Muscle layer of colon (tissue), 2 donors: ENCODE measurements at regions not wholly inside any gene's neighbourhood (a gene's known extent, or its start where the extent isn't known, plus 50 kb on each side); places are given as distances from the start of the nearest gene placed in this dataset.

Experiments
- H3K27ac ChIP-seq: one replicate; pipeline ENCODE4 v1.7.0; 2013; ENCODE audit warnings: low read depth, mild to moderate bottlenecking, low read length, moderate library complexity
- H3K27me3 ChIP-seq, 2 donors: one replicate each; pipeline ENCODE4 v1.7.0; 2013; ENCODE audit warnings: low read length in 2 of 2, mild to moderate bottlenecking in 2 of 2; ENCODE audit not compliant: insufficient read depth in 2 of 2, control insufficient read depth in 1 of 2
- H3K36me3 ChIP-seq: one replicate; pipeline ENCODE4 v1.7.0; 2013; ENCODE audit warnings: mild to moderate bottlenecking, low read length; ENCODE audit not compliant: insufficient read depth
- H3K4me1 ChIP-seq: one replicate; pipeline ENCODE4 v1.7.0; 2013; ENCODE audit warnings: mild to moderate bottlenecking, low read length; ENCODE audit not compliant: insufficient read depth
- H3K4me3 ChIP-seq, 2 donors: one replicate each; pipeline ENCODE4 v1.7.0; 2013; ENCODE audit warnings: low read length in 2 of 2, low read depth in 1 of 2, mild to moderate bottlenecking in 1 of 2, moderate library complexity in 1 of 2
- H3K9ac ChIP-seq: one replicate; pipeline ENCODE4 v1.7.0; 2013; ENCODE audit warnings: low read length
- H3K9me3 ChIP-seq: one replicate; pipeline ENCODE4 v1.7.0; 2013; ENCODE audit warnings: mild to moderate bottlenecking, low read length
- donor health status: abdominal sarcoma.
- donor health status: Adenocarcinoma of cecum.

DNA sequence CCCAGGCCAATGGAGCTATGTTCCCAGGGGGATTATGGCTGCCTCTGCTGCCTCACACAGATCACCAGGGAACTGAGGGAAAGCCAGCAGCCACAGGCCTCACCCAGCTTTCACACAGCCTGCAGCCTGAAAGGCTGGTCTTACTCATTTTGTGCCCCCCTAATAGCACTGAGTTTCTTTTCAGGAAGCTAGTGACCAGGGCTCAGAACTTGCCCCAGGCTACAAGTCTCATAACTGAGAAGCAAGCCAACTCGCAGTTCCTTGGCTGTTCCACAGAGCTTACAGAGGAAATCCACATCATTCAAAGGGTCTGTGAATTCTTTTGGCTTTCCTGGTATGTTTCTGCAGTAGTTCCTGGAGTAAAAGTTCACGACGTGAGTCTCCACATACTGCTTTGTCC, 524.8 kb upstream of the GJE1 start:
- no peaks in the 10 kb centered on the region for H3K27me3 ChIP-seq
- no peaks in the 10 kb centered on the region for H3K4me1 ChIP-seq
- H3K36me3 ChIP-seq: no peaks in the 10 kb centered on the region
- H3K9ac ChIP-seq: no peak overlapping the region
- H3K9me3 ChIP-seq: no peaks in the 10 kb centered on the region
- H3K27ac ChIP-seq: no peak overlapping the region
- no peak overlapping the region for H3K4me3 ChIP-seq

DNA sequence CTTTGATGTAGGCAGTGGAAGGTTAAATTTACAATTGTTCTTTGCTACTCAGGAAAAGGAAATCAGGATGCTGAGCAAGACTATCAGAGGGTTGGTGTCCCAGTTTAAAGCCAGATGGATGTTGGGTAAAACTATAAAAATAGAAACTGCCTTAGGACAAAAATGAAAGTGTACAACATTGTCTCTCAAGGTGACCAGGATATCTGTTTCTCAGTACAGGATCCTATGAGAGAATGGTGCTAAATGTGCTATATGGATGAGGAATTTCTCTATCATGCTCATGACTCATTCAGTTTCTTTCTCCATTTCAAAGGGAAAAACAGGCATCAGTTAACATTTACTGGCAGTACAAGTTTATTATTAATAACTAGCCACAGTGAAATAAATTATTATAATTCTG, 534.2 kb upstream of the GJE1 start:
- Histone ChIP-seq H3K9me3 (no peaks in the 10 kb centered on the region), H3K27ac (no peak overlapping the region), H3K4me3 (no peak overlapping the region), H3K9ac (no peak overlapping the region), H3K27me3 (no peaks in the 10 kb centered on the region), H3K36me3 (no peaks in the 10 kb centered on the region), H3K4me1 (no peaks in the 10 kb centered on the region)

DNA sequence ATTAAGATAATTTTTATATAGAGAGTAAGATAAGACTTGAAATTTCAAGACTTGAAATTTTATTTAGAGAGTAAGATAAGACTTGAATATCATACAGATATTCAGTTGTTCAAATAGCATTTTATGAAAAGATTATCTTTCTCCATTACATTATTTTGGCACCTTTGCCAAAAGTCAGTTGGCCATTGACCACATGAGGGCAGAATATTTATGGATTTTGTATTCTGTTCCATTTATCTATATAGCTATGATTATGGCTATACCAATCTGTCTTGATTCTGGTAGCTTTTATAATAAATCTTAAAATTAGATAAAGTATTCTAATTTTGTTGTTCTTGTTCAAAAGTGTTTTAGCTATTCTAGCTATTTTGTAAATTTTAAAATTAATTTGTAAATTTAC, 537.9 kb upstream of the GJE1 start:
- Histone ChIP-seq H3K4me1 (no peaks in the 10 kb centered on the region), H3K4me3 (no peak overlapping the region), H3K9me3 (no peaks in the 10 kb centered on the region), H3K27ac (no peak overlapping the region), H3K27me3 (no peaks in the 10 kb centered on the region), H3K36me3 (no peaks in the 10 kb centered on the region), H3K9ac (no peak overlapping the region)

DNA sequence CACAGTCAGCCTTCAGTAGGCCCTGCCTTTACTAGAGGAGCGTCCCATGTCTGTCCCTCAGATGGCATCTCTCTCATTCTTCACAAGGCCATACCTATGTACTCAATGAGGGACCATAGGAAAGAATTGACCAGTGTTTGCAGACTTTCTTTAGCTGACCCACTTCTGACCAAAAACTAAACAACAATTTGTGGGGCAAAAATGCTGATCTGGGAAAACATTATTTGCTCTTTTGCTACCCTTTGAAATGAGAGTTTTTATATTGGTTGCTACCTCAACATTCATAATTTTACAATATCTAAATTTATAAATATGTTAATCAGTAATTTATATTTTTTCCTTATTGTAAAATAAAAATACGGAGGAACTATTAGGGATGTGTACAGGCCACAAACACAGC, 539.4 kb upstream of the GJE1 start:
- no peak overlapping the region for H3K9ac ChIP-seq
- H3K36me3 ChIP-seq: no peaks in the 10 kb centered on the region
- no peak overlapping the region for H3K27ac ChIP-seq
- no peak overlapping the region for H3K4me3 ChIP-seq
- H3K27me3 ChIP-seq: no peaks in the 10 kb centered on the region
- H3K9me3 ChIP-seq: no peaks in the 10 kb centered on the region
- no peaks in the 10 kb centered on the region for H3K4me1 ChIP-seq

DNA sequence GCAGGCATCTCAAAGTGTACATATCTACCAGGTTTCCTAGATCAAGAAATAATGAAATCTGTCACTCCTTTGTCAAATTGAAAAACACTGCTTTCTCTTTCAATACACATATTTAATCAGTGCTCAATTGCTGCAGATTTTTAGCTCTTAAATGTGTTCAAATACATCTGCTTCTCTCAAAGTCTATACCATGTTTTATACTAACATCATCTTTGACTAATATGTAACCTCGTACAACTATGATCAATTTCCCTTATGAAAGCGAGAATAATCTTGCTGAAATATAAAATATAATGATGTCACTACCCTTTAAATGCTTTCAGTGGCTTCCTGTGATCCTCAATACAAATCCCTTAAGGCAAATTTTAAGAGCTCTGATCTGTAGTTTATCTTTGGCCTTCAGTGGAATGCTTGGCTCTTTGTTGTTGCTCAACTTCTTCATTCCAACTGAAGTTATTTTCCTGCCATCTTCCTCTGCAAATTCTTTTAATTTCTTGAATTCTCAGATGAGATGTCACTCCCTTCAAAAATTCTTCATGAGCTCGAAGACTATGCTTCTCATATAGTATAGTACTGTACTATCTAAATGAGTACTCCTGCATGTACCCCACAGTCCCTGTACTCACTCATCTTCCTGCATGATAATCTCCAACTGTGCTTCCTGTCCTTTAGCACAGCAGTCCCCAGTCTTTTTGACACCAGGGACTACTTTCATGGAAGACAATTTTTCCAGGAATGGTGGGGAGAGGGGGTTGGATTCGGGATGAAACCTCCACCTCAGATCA, 545.1 kb upstream of the GJE1 start:
- Histone ChIP-seq H3K36me3 (no peaks in the 10 kb centered on the region), H3K4me1 (no peaks in the 10 kb centered on the region)

DNA sequence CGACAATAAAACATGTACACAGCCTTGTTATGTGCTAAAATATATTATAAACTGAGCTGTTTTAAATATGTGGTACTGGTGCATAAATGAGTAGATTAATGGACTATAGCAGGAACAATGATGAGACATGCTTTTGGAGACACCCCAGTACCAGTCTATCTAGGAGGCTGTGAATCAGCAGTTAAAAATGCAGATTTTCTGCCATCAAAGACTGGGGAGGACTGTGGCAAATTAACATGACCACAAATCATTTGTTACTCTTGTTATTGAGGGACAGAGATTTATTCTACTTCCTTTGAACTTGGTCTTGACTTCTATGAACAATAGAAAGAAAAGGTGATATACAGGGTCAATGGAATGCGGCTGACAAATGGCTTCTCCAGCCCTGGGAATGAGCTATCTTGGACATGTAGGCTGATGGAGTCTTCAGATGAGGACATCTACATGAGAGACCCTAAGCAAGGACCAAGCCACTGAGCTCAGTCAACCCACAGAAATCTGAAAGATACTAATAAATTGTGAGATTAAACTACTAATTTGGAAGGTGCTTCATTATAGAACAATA, 551.7 kb upstream of the GJE1 start:
- no peak overlapping the region for H3K27ac ChIP-seq
- H3K36me3 ChIP-seq: no peaks in the 10 kb centered on the region
- no peaks in the 10 kb centered on the region for H3K27me3 ChIP-seq
- H3K9me3 ChIP-seq: no peaks in the 10 kb centered on the region
- no peak overlapping the region for H3K9ac ChIP-seq
- no peak overlapping the region for H3K4me3 ChIP-seq
- no peaks in the 10 kb centered on the region for H3K4me1 ChIP-seq

More for the DNA sequence above, 545.1 kb upstream of the GJE1 start:
- Histone ChIP-seq H3K27me3 (no peaks in the 10 kb centered on the region), H3K27ac (no peak overlapping the region), H3K9ac (no peak overlapping the region), H3K9me3 (no peaks in the 10 kb centered on the region), H3K4me3 (no peak overlapping the region)

DNA sequence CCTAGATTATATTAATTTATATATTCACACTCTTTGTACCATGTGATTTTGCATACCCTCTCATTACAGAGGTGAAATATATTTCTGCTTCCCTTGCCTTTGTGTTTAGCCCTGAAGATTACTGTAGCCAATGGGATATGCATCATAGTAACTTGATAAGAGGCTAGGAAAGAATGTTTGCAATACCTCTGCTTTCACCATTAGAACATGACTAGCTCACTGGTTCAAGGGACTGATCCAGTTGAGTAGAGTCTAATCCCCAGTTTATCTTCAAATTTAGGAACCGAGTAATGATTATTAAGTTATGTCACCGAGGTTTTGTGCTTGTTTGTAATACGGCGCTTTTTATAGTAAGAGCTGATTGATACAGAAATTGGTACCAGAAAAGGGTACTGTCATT, 552.6 kb upstream of the GJE1 start:
- Histone ChIP-seq H3K9ac (no peak overlapping the region), H3K9me3 (no peaks in the 10 kb centered on the region), H3K4me3 (no peak overlapping the region), H3K36me3 (no peaks in the 10 kb centered on the region), H3K4me1 (no peaks in the 10 kb centered on the region), H3K27ac (no peak overlapping the region), H3K27me3 (no peaks in the 10 kb centered on the region)

DNA sequence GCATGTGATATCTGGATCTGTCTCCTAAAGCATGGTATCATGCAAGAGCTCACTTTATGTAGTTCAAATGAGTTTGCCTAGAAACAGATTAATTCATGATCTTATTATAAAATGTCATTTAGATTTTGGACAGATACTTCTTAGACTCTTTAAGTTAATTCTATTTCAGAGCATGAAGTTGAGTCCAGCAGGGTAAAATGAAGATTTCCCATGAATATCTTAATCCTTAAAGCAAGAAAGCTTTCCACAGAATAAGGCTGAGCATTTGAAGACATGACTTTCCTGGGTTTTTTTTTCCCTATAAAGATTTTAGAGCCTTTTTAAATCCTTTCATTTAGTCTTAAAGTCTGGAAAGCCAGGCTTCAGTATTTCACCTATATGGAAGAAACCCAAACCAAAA, 556.0 kb upstream of the GJE1 start:
- Histone ChIP-seq H3K4me3 (no peak overlapping the region), H3K27me3 (no peaks in the 10 kb centered on the region), H3K27ac (no peak overlapping the region), H3K9me3 (no peaks in the 10 kb centered on the region), H3K4me1 (no peaks in the 10 kb centered on the region), H3K36me3 (no peaks in the 10 kb centered on the region), H3K9ac (no peak overlapping the region)

DNA sequence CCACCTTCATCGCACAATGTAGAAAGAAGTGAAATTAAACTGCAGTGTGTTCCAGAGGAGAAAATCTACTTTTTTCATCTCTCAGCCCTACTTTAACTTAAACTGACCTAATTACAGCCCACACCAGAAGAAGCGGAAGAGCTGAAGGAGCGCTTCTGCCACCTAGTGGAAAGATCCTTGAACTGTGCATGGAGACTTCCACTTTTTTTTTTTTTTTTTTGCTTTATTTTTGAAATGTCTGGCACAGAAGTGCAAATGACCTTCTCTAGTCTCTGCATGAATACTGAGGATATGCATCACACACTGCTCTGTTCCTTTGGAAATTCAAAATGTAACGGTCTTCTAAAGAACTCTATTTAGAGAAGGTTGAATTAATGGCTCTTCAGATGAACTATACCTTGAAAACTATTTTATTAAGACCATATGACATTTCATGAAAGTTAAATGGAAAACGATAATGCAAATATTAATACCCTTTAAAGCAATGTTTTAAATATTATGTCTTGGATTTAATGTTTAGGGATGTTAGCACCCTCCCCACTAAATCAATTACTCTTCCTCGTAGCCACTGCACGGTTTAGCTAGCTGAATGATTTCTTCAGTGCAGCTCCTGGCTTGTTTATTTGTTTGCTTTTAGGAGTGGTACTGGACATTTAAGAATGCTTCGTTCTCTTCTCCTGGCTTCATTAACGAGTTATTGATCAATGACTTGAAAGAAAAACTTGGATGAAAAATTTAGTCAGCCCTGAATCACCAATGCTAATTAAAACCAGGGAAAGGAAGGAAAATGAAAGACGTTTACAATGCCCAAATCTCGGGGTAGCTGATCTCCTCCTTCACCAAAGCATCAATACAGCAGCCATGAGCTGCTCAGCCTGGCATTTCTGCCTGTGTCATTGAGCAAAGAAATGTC, 569.6 kb upstream of the GJE1 start:
- no peak overlapping the region for H3K27ac ChIP-seq
- no peaks in the 10 kb centered on the region for H3K4me1 ChIP-seq
- H3K27me3 ChIP-seq: no peaks in the 10 kb centered on the region
- H3K36me3 ChIP-seq: no peaks in the 10 kb centered on the region
- H3K4me3 ChIP-seq: peak overlapping the region in 1 of 2 donors; percentile 28
- H3K9me3 ChIP-seq: no peaks in the 10 kb centered on the region
- H3K9ac ChIP-seq: peak overlapping the region; percentile 17

DNA sequence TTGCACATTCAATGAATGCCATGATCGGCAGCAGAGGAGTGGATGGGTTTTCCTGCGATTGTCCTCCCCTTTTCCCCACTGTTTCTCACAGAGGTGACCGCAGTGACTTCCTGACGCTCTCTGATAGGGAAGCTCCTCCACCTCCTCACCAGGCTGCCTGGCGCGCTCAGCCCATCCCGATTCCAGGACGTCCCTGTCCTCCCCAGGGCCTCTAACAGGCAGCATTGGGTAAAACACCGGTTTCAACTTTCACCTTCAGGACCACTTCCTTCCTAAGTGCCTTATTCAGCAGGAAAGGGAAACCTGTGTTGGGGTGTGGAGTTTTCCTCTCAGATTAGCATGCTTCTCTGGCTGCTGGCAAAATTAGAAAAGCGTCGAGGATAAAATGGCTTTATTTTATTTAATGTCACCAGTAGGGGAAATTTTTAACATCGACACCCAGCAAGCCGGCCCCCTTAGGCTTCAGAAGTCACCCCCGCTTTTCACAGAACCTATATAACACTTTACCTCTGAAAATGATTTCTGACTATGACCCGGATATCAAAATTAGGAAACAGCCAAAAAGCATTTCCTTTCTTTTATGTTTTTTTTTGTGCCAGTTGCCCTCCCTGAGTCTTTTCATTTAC, 570.4 kb upstream of the GJE1 start:
- Histone ChIP-seq H3K36me3 (no peaks in the 10 kb centered on the region), H3K27ac (peak overlapping the region; percentile 25), H3K9ac (peak overlapping the region; percentile 17), H3K9me3 (no peaks in the 10 kb centered on the region), H3K4me1 (no peaks in the 10 kb centered on the region), H3K4me3 (peak overlapping the region in 1 of 2 donors; percentile 28), H3K27me3 (no peaks in the 10 kb centered on the region)

DNA sequence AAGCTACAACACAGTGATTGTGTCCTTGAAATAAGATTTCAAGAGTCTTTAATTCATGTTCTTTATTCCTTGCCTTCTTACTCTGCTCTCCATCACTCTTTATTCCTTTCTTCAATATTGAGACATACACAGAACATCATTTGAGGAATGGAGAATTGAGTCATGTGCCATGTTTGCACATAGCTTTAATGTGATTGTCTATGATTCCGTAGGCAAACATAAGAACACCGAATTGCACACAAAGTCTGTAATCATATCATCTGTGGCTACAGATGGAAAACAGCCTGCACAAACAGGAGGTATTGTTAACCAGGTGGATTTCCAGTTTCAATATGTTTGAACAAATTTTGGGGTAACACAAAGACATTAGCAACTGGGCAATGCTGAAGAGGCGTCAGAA, 571.6 kb upstream of the GJE1 start:
- H3K4me3 ChIP-seq: no peak overlapping the region
- H3K36me3 ChIP-seq: no peaks in the 10 kb centered on the region
- no peak overlapping the region for H3K27ac ChIP-seq
- no peaks in the 10 kb centered on the region for H3K9me3 ChIP-seq
- H3K4me1 ChIP-seq: no peaks in the 10 kb centered on the region
- H3K9ac ChIP-seq: no peak overlapping the region
- H3K27me3 ChIP-seq: no peaks in the 10 kb centered on the region
